GM19395 (cell line): ENCODE measurements at regions not wholly inside any gene's neighbourhood (a gene's known extent, or its start where the extent isn't known, plus 50 kb on each side); places are given as distances from the start of the nearest gene placed in this dataset.

Source experiments
- ATAC-seq: cut with Tn5 transposase; IDR thresholded peaks from one replicate; pipeline ENCODE4 v1.9.1; 2021; ENCODE audit warnings: mild to moderate bottlenecking, moderate library complexity; ENCODE audit not compliant: unreplicated experiment

DNA sequence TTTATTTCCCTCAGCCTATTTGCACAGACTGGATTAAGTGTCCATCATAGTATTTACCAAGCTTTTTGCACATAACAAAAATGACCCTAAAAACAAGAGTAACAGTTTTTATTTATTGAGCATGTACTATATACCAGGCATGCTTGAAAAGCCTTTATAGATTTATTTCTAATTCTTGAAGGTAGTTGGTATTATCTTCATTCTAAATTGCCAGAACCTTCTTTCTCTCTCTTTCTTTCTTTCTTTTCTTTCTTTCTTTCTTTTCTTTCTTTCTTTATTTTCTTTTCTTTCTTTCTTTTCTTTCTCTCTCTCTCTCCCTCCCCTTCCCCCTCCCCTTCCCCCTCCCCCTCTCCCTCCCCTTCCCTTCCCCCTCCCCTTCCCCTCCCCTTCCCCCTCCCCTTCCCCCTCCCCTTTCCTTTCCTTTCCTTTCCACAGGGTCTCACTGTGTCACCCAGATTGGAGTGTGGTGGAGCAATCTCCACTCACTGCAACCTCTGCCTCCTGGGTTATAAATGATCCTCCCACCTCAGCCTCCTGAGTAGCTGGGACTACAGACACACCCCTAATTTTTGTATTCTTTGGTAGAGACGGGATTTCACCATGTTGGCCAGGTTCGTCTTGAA is 310.9 kb upstream of the RBFOX1 start:
- no peak for ATAC-seq

DNA sequence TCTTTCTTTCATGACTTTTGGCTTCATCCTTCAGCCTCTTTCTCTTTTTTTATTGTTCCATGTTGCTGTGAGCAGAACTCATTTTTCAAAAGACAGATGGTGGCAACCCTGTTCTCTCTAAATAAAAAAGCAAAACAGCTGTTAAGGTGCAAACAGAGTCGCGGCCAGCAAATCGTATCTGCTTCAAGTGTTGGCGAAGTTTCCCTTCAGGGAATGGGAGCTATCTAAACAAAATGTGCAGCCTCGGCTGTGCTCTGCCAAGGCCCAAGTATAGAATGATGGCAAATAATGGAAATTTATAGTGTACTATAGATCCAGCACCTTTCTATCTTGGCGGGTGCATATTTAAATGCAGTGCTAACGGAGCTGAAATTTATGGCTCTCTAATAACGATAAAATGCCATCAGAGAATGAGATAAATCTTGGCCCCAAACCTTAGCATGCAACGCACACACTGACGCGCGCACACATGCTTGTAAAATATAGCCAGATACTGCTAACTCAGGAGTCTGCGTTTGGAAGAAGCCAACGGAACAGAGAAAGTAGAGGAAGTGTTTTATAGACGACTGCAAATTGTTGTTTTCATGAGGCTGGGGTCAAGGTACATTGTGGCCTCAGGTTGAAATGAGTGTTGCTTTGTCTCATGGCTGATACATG is 315.5 kb upstream of the RBFOX1 start:
- ATAC-seq = no peak

- ATAC-seq = no peak
Measured at GRCh38 chr16:7014756-7015155, 317.9 kb upstream of the RBFOX1 start.

DNA sequence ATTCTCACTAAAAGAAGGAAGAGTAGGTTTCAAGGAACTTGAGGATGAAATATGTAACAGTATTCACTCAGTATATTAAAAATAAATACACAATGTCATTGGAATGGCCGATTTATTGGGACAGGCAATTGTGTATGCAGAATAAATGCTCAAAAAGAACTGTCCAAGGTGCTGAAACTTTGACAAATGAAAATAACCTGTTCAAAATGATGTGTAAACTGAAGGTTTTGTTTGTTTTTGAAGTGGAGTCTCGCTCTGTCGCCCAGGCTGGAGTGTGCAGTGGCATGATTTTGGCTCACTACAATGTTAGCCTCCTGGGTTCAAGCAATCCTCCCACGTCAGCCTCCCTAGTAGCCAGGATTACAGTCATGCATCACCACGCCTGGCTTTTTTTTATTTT is 318.7 kb upstream of the RBFOX1 start:
- ATAC-seq = no peak

DNA sequence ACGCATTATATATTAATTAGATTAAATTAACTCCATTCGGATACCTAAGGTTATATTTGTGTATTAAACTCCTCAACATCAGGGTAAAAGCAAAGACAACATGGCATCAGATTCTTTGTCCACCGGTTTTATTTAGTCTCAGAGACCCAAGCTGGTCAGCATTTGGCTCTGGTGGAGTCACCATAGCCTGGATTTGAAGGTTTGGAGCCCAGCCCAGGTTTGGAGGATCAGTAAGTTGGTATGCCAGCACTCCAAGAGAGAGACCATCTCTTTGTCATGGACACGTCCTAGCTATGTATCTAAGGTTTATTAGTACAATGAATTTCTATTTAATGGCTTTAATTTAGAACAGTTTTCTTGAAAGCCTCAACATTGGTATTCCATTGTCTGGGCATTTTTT is 328.4 kb upstream of the RBFOX1 start:
- no peak for ATAC-seq

- no peak for ATAC-seq
Measured at GRCh38 chr16:6993544-6993943, 339.1 kb upstream of the RBFOX1 start.

DNA sequence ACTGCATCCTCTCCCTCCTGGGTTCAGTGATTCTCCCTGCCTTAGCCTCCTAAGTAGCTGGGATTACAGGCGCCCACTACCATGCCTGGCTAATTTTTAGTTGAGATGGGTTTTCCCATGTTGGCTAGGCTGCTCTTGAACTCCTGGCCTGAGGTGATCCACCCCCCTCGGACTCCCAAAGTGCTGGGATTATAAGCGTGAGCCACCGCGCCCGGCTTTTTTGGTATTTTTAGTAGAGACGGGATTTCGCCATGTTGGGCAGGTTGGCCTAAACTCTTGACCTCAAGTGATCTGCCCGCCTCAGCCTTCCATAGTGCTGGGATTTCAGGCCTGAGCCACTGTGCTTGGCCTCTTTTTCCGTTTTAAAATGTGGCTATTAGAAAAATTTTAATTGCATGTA is 343.8 kb upstream of the RBFOX1 start:
- no peak for ATAC-seq

GRCh38 chr16:6977916-6978315 is 354.7 kb upstream of the RBFOX1 start:
- ATAC-seq = no peak

DNA sequence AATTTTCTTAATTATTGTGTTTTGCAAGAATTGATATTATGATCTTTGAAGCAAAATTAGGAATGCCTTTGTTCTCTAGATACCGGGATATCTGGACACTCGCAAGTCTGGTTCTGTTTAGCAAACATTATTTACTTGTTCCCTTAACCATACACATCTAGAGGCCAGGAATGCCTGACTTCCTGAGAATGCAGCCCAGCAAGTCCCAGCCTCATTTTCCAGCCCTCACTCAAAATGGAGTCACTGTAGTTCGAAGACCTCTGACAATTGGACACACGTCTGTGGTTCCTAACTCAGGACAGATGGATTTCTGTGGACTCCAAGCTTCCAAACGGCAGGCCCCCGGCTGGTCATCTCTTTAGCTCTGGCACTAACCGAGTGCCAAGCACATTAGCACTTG is 355.4 kb upstream of the RBFOX1 start:
- ATAC-seq = no peak

DNA sequence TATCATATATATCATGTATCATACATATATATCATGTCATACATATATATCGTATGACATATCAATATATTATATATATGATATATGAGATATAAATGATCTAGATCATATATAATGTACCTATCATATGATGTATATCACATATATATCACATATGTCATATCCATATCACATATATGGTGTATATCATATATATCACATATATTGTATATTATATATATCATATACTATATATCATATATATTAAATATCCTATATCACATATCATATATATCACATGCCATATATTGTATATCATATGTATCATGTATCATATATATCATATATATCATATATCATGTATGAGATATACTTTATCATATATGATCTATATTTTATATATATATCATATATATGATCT is 355.9 kb upstream of the RBFOX1 start:
- no peak for ATAC-seq

- no peak for ATAC-seq
Measured at GRCh38 chr16:6970171-6970857, 362.3 kb upstream of the RBFOX1 start.

GRCh38 chr16:6969594-6969993 is 363.1 kb upstream of the RBFOX1 start:
- ATAC-seq = no peak

GRCh38 chr16:6967796-6968320 is 364.8 kb upstream of the RBFOX1 start:
- no peak for ATAC-seq

- no peak for ATAC-seq
Measured at GRCh38 chr16:6966925-6967324, 365.7 kb upstream of the RBFOX1 start.

GRCh38 chr16:6964679-6965078 is 368.0 kb upstream of the RBFOX1 start:
- no peak for ATAC-seq

DNA sequence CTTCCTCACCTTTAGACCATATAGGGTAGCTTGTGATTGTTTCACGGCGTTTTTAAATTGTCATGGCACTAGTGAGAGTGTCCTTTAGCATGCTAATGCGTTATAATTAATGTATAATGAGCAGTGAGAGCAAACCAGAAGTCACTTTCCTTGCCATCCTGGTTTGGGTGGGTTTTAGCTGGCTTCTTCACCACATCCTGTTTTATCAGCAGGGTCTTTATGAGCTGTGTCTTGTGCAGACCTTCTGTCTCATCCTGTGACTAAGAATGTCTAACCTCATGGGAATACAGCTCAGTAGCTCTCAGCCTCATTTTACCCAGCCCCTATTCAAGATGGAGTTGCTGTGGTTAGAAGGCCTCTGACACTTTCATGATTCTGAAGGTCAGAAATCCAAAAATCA is 370.9 kb upstream of the RBFOX1 start:
- no peak for ATAC-seq

DNA sequence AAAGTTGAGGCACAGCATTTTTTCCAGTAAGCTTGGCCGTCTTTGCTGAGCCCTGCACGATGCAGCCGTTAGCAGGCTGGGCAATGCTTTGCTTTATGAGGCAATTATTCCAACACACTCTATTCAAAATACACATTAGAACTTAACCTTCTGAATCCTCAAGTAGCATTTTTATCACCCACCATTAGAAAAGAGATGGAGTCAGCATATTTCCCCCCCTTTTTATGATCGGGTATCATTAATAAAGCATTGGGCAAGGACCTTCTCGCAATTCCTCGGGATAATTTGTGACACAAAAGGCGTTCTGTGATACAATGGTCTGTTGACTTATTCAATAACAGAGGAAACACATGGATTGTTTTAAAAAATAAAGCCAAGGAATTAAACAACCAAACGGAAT is 374.5 kb upstream of the RBFOX1 start:
- no peak for ATAC-seq

DNA sequence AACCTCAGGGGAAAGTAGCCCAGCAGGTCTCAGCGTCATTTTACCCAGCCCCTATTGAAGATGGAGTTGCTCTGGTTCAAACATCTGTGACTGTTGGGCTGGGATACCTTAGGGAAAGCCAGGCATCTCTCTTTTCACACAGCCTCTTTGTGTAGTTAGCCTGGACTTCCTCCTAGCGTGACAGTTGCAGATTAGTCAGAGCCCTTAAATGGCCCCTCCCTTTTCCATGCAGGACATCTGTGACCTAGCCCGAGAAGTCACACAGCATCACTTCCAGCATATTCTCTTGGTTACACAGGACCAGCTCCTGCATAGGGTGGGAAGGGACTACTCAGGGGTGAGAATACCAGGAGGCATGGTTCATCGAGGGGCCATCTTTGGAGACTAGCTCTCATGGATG is 375.0 kb upstream of the RBFOX1 start:
- ATAC-seq = no peak

DNA sequence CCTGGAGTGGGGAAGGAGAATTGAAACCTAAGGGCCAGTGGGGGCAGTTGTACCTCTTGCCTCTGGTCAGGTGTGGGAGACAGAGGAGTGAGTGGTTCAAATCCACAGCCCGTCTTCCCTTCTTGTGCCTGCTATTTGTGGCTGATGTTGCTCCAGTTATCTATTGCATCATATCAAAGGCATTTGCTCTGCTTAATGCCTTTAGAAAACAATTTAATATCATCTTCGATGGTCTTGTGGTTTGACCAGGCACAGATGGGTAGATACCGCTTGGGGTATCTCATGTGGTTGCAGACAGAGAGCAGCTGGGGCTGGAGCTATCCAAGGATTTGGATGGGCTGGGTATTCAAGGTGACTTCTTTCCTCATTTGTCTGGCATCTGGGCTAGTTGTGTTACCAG is 376.1 kb upstream of the RBFOX1 start:
- no peak for ATAC-seq

DNA sequence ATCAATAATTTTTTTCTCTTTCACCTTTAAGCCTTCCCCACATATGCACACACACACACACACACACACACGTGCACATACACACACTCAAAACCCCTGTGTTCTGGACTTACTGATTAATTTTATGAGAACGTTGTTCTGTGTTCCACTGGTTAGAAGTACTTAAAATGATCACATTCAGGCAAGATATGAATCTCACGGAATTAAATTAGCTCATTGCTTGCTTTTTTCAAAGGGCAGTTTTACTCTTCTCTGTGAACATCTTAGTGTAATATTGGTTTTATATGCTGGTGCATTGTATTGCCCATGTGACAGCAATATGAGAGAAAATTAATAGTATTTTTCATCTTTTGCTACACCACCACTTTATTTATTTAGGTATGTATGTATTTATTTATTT is 377.3 kb upstream of the RBFOX1 start:
- no peak for ATAC-seq

DNA sequence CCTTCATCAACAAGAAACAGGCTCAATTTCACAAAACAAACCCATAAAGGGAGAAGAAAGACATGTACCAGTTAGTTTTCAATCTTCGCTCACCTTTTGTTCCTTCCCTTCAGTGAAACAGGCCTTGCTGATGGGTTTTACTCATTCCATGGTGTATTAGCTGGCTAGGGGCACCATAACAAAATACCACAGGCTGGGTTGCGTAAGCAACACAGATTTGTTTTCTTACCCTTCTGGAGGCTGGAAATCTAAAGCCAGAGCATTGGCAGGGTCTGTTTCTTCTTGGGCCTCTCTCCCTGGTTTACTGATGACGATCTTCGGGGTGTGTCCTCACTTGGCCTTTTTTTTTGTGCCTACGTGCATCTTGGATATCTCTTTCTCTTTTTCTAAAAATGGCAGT is 383.4 kb upstream of the RBFOX1 start:
- ATAC-seq = no peak

DNA sequence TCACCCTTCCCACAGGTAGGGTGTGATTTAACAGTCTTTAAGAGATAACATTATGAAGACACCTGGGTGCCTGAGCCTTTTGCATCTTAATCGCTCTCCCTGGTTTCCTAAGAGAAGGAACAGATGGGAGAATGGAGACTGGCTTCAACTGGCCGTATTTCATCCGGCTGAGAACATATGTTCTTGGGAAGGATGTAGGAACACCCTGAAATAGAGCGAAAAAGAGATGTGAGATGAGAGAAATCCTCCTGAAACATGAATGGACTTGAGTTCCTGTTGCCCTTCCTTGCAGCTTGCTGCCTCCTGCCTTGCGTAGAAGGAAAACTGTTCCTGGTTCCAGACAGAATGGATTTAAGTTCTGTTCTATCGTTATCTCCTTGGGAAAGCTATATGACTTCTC is 385.4 kb upstream of the RBFOX1 start:
- no peak for ATAC-seq
